Activated CD4-positive, CD25-positive, alpha-beta regulatory T cell treated with anti-CD3 and anti-CD28 coated beads, Interleukin-2, amount 50 U/mL, for 24 hours (primary cell): ENCODE measurements at regions not wholly inside any gene's neighbourhood (a gene's known extent, or its start where the extent isn't known, plus 50 kb on each side); places are given as distances from the start of the nearest gene placed in this dataset.

Experiments used
- ATAC-seq, 2 donors: fragments of 150-1000 bp; cut with Tn5 transposase; one replicate each; pipeline ENCODE4 v1.10.0; 2021; ENCODE audit warnings: mild to moderate bottlenecking in 1 of 2, moderate library complexity in 1 of 2

DNA sequence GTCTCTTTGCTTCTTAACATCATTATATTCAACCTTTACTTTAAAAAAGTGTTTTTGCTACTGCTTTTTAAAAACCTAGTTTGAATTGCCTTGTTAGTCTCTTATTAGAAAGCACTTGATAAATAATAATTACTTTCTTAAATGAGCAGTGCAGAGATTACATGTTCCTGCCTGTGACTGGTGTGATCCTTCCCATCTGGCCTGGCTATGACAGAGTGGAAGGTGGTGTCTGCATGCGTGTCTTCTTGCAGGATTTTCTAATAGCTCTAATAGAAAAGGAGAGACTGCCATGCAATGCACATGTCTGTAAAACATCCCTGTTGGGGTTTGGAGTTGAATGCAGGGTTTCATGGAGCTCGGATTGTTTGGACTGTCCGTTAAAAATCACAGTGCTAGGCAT lies 425.8 kb upstream of the TPM1 start:
- no peak for ATAC-seq

DNA sequence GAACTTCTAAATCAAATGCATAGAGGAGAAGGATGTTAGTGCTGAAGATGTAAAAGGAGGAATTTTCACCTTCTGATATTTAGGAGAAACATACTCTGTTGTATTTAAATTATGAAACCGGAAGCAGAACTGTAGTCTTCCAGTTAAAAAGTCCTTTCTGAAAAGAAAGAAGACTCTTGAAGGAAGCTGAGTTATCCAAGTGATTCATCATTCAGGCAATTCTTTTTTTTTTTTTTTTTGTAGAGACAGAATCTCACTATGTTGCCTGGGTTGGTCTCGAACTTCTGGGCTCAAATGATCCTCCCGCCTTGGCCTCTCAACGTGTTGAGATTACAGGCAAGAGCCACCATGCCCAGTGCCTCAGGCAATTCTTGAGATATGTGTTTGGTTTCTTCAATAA lies 424.8 kb upstream of the TPM1 start:
- ATAC-seq = no peak

DNA sequence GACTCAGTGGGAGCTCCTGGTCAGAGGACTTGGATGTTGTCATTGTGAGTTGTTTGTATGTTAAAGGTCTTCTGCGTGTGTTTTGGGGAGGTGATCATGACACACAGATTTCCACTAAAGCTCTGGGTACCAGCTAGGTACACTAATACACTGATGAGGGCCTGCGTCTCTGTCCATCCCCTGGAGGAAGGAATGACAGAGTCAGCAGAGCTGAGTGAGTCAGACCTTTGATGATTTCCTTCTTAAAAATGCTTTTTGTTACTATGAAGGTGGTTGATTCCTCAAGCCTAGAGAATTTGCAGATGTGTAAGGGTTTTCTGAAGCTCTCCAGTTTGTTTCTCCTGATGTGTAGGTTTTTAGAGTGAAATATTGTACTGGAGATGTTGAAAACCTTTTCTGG lies 424.1 kb upstream of the TPM1 start:
- no peak for ATAC-seq

DNA sequence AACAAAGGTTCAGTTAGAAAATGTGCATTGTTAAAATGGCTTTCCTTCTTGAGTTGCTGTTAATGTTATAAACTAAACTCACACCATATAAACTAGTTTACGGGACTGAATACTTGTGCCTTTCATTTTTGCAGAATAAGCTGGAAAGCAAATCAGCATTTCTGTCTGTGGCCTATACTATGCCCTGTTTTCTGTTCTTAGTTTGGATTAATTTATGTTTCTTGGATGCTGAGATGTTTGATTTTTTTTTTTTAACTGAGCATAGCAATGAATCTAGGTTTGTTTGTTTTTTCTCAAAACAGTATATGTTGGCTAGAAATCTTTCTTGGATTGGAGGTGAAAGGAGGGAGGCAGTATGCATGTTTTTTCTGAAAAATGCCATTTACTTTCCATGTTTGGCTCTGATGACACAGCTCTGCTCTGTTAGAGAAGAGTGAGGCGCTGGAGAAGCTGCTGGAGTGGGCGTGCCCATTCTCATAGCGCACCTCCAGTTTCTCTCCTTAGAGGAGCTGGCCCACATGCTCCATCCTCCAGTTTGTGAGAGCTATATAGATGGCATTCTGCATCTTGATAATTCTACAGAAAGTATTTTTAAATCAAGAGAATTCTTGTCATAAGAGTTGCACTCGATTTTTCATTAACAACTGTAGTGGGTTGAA lies 423.6 kb upstream of the TPM1 start:
- ATAC-seq = no peak

- ATAC-seq = no peak
Observed at GRCh38 chr15:62619526-62619925, 423.0 kb upstream of the TPM1 start.

DNA sequence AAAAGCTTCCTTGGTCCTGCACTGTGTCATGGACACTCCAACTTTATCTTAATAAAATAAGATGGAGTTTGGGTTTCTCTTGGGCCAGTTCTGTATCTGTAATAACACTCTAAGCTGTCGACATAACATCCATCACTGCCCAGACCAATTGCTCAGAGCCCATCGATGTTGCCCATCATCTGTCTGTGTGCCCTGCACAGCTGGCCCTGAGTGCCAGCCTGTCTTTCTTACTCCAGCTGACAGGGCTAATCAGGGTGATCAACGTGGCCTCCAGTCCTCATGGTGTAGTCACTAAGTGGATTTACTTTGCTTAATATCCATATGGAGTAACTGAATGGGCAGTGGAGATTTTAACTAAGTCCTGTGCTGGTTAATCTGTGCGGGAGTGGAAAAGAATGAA lies 419.8 kb upstream of the TPM1 start:
- no peak for ATAC-seq

DNA sequence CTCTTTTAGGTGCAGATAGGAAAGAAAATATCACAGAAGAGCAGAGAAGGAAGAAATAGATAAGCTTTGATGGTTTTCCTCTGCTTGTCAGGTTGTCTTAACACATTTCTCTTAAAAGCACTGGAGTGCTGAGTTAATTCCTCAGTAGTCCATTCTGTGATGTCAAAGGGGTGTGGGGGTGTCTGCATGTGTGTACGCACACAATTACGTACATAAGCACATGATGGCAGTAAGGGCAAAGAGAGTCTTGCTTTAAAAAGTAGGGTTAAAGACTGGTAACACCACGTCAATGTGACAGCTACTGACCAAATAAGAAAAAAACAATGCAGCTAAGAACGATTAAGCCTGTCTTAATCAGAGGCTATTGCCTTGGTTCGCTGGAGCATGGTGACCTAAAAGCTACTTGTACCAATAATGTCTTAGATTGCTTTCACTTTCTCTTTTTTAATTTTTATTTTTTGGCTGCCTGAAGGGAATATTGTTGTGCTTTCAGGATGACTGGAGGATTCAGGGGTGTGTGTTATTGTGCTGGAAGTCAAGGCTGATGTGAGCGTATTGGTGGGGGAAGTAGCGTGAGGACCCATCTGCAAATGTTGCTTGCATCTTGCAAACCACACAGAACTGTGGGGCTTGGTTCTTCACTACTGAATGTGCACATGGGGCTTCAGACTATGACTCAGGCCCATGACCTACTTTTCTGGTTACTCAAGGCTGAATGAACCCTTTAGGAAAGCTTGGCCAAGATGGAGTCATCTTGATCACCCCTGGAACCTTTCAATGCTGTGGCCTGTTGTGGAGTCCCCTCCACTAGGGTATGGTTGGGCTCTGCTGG lies 417.8 kb upstream of the TPM1 start:
- ATAC-seq = peak; percentile 46 to 56

DNA sequence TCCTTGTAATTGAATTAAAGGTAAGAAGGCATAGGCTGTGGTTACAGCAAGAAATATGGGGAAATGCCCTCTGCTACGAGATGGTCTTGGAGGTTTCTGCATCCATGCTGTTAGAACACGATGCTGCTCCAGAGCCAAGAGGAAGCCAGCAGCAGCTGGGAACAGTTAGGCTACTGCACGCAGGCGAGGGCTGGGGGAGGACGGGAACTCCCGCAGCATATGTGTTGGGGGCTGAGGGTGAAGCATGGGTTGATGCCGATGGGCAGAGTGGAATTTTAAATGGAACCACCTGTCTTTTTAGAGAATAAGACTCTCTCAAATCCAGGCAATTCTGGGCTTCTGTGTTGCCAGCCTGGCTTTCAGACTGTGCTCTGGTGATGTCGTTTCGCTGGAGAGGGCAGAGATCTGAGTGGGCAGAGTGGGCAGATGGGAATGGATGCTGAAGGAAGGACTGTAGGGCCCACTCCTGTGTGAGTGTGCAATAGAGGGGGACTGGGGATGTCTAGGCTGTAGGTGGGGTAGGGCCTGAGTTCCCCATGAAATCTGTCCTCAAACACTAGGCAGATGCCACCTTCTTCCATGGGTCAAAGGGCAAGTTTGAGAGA lies 417.0 kb upstream of the TPM1 start:
- ATAC-seq = no peak

GRCh38 chr15:62626903-62627302 lies 415.6 kb upstream of the TPM1 start:
- ATAC-seq = no peak

DNA sequence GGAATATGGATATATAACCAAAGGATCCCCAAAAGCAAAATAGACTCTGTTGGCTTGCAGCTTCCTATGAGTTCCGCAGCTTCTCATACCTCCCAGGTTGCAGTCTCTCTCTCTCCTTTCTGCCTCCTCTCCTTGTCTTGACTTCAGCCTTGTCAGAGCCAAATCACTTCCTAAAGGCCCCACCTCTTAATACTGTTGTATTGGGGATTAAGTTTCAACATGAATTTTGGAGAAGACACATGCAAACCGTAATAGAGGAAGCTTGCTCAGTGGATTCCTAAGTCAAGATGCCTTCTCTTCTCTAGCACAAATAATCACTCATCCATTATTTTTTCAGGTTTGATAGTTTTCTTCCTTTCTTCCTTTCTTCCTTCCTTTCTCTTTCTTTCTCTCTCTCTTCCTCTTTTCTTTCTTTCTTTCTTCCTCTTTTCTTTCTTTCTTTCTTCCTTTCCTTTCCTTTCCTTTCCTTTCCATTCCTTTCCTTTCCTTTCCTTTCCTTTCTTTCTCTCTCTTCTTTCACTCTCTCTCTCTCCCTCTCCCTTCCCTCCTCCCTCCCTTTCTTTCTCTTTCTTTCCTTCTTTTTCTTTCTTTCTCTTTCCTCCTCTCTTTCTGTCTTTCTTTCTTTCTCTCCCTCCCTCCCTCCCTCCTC lies 411.3 kb upstream of the TPM1 start:
- no peak for ATAC-seq

DNA sequence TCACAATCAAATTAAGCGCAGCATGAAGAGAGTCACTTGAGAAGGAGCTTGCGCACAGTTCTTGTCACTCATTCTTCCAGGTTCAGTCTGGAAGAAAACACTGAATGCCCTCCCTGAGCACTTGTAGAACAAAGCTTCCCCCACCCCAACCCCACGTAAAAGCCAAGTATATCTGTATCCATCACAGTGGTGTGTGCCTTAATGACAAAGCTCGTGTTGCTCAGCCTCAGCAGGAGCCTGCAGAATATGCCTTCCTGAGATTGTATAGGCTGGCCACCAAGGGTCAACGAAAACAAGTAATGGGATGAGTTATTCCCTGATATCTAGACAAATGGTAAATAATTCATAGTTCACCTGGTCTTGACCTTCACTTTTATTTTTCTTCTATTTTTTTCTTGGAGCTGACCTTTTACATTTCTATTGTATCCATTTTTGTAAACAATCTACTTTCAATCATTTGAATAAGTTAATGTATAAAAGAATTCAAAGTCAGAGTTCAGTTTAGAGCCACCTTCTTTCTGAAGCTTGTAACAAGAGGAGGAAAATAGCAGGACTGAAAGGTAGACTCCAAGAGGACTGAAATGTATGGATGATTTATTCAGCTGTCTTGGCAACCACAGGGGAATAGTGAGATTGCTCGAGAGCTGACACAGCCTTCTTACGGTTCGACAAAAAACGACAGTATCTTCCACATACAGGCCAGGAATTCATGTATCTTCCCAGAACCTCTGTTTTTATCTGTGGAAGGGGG lies 405.5 kb upstream of the TPM1 start:
- no peak for ATAC-seq

DNA sequence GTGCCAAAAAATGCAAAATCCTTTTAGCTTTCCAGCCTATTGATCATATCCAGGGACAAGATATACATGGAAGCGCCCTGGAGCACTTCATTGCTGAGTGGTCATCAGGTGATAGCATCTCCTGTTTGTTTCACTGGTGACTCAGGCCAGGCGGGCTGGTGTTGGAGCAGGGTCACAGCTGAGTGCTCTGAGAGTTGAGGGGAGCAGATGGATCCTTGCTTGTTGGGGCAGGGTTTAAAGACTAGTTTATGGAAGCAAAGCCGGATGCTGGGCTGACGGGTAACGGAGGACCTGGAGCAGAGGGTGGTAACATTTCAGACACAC lies 405.0 kb upstream of the TPM1 start:
- no peak for ATAC-seq

DNA sequence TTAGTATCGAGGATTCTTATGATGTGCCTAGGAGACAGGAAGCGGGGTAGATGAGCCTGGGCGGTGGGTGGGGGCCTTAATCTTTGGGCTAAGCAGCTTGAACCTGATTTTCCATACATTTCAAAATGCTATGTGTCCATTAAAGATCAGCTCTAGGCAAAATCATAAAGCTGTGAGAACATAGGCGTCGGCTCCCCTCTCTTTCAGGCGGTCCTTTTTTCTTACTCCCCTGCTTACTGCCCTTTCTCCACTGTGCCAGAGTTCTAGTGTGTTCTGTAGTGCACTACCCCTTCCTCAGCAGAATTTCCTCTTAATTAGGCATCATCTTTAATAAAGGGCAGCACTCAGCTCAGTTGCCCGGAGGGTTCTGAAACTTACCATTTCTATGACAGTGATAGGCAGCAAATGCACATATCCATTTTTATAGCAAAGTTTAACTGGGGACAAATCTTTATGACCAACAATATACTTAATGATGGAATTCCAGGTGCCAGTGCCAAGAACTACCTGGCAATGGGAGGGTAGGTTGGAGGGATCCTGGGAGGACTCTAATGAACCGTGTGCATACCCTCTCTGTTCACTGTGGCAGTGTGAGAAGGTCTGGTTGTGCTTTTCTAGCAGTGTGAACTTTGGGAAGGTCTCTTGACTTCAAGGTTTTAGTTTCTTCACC lies 404.5 kb upstream of the TPM1 start:
- ATAC-seq = no peak

DNA sequence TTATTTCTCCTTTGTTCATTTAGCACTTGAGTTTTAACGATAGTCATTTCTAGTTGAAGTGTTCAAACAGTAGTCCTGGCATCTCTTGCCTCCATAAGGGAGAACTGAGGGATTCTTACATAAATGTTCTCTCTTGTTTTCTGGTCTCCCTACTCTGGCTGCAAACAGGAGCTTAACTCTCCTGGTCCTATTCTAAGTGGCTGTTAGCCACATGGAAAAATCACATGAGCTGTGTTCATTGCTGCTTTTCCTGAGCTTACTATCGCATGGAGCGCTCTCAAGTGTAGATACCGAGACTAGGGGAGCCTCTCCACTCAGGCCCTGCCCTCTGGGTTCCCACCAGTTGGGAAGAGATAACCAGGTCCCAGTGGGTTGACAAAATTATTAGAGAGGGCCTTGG lies 403.1 kb upstream of the TPM1 start:
- ATAC-seq = no peak

DNA sequence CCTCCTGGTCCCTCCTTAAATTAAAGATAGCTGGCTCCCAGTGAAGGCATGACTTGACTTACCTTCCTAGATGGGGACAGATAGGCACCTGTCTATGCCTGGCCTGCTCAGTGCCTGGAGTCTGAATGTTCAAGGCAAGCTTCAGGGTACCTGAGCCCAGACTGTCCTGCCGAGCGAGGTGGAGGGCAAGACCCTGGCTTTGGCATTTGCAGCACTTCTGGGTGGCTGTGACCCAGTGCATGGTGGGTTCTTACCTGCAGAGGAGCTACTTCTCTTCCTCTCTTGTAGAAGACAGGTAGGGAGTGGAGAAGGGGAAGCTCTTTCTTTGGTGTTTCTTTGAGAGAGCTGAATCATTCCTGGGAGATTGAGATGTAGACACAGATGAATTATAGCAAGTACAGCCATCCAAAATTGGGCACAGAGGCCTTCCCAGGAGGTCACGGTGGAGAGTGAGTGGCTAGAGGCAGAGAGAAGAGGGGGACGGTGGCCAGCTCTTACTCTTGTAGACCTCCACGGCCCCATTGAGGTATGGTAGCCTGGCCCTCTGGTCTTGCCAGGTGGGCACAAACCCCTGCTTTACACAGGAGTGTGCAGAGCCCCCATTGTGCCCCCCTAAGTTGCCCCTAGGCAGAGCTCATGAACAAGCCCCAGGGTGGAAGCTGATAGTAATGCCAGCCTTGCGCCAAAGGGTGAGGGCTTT lies 402.5 kb upstream of the TPM1 start:
- ATAC-seq = no peak

DNA sequence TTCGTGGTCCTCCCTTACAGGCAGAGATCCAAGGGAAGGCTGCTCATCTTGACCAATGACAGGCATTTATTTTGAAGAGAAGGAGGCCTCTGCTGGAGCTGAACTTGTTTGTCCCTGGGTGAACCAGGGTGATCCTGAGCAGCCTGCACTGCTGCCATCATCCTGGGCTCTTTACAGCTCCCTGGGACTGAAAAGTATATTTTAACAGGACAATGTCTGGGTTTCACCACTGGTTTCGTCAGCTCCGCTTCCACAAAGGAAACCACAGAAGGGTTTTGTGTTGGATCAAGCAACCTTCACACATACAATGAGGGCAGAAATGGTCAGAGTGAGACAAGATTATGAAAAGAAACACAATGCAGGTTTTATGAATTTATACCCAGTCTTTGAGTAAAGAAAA lies 400.7 kb upstream of the TPM1 start:
- no peak for ATAC-seq

DNA sequence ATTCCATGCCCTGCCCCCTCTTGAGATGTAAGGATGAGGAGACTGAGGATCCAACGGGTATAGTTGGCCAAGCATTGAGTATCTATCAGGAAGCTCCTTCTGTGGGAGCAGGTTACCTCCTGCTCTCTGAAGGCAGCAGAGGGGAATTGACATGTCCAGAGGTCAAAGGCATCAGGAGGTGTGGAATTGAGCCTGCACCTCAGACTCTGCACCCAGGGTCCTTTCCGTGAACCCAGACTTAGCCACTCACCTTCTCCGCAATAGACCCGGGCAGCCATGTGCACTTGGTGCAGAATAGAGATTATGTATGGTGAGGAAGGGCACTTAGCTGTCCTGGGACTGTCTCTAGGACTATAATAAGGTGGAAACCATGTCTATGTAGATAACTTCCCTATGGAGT lies 399.0 kb upstream of the TPM1 start:
- ATAC-seq = no peak

DNA sequence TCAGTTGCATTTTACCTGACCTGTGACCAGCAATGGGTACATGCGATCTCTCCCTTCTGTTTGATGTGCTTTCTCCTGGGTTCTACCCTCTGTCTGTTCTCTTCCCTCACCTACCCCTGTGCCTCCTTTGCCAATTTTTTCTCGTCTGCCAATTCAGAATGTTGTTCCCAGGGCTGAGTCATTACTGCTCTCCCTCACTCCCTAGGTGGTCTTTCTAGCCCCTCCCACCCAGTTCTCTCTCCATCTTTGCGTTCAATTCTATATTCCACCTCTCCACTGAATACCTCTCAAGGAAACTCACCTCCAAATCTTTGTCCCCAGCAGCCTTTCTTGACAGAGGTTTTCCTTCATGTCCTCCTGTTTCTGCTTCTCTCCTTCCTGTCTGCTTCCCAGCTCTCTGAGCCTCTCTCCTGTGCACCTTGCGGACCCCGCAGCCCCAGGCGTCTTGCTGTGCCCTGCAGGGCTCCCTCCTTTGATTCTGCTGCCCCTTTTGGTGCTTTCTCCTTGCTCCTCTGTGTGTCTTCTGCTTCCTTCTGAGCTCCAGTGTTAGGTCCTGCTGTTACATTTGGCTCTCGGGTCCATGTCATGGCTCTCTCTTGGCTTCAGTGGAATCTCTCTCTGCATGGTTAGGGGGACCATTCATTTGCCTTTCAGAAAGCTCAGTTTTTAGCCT lies 398.2 kb upstream of the TPM1 start:
- ATAC-seq = no peak

DNA sequence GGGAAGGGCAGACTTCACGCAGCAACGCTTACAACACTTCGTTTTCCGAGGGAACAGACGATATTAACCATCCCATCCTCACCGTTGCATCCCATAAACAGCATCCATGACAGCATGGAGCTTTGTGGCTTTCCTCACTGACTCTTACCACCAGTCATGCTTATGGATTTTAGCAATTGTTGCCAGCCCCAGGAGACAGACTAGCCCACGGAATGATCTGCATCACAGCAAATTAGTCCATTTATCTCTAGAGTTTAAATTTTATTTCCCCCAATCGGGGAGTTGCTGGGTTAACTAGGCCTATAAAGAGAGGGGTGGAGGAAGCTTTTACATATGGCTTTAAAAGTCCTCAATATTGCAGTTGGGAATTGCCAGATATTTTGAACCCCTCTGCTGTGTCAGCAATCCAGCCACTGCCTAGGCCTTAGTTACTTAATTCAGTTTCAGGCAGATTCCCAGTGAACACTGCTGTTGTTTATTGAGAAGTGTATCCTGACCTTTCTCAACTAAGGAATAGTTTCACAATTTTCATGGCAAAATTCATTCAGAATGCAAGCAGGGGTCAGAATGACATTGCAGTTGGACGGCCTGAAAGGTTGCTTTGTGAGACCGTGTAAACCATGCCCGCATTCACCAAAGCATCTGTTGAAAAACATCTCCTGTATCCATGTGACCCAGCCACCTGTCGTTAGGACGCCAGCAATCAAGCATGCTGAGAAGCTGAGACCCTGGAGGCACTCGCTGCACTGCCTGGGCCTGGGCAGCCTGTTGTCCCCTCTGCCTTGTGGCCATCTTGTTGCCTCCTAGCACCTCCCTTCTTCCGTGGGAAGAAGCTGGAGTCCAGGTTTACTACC lies 397.4 kb upstream of the TPM1 start:
- no peak for ATAC-seq

GRCh38 chr15:62647202-62647842 lies 395.2 kb upstream of the TPM1 start:
- ATAC-seq = no peak
